Lower leg skin (tissue), 4 donors: ENCODE measurements at regions not wholly inside any gene's neighbourhood (a gene's known extent, or its start where the extent isn't known, plus 50 kb on each side); places are given as distances from the start of the nearest gene placed in this dataset.
"Not testable (repeated sequence)": the region's sequence is repeated elsewhere in the genome, so short reads cannot be mapped to it uniquely, and the experiment has no call there.

Source experiments
- DNase-seq, 2 donors: peaks; one replicate each; pipeline ENCODE4 v3.0.0-alpha.2; 2019; ENCODE audit warnings: low spot score in 2 of 2
- H3K4me3 ChIP-seq: fragments of 200-600 bp; sonication (generic); 2 replicates; pipeline ENCODE4 v1.5.1; 2017; ENCODE audit warnings: mild to moderate bottlenecking, low read depth; ENCODE audit not compliant: poor library complexity, severe bottlenecking
- CTCF ChIP-seq, 3 donors: fragments of 450-650 bp; IDR thresholded peaks; one replicate each; pipeline ENCODE4 v1.5.1; 2016; ENCODE audit warnings: antibody characterized with exemption in 3 of 3, mild to moderate bottlenecking in 3 of 3, moderate library complexity in 2 of 3
- POLR2A ChIP-seq, 2 donors: fragments of 450-650 bp; IDR thresholded peaks; one replicate each; pipeline ENCODE4 v1.6.1; 2016 to 2017; ENCODE audit warnings: antibody characterized with exemption in 2 of 2, mild to moderate bottlenecking in 1 of 2, moderate library complexity in 1 of 2
- WGBS, 2 donors: methylation state at CpG; one replicate each; pipeline ENCODE4 v1.1.5; 2018; 5-methylcytosine and 5-hydroxymethylcytosine counted together
- intact Hi-C: fragments of 100-400 bp; cut with DNase I; formaldehyde crosslinking; loops from one replicate; pipeline ENCODE4 v1.15.0; 2023; ENCODE audit warnings: low total_unique reads

GRCh38 chr16:8080817-8081216 lies 509.5 kb downstream of the TMEM114 start:
- TF ChIP-seq CTCF (IDR thresholded peaks at IDR 0.05) (no peak), POLR2A (IDR thresholded peaks at IDR 0.05) (no peak)
- no peak overlapping the region for H3K4me3 ChIP-seq
- intact Hi-C loops: no loop called here
- 82 to 88% methylated on average over 3 of the region's 3 CpGs for WGBS, 2 donors
- no peak for DNase-seq

- no peak for DNase-seq
- WGBS, 2 donors: 55 to 86% methylated on average over 5 of the region's 5 CpGs
- intact Hi-C loops: no loop called here
- TF ChIP-seq CTCF (IDR thresholded peaks at IDR 0.05): no peak
- TF ChIP-seq POLR2A (IDR thresholded peaks at IDR 0.05): no peak
- no peak overlapping the region for H3K4me3 ChIP-seq
These were observed 515.0 kb downstream of the TMEM114 start for GRCh38 chr16:8075271-8075670.

- TF ChIP-seq POLR2A (IDR thresholded peaks at IDR 0.05): no peak
- no peak for TF ChIP-seq CTCF (IDR thresholded peaks at IDR 0.05)
- no peak overlapping the region for H3K4me3 ChIP-seq
- intact Hi-C loops: no loop called here
- WGBS, 2 donors: 62% methylated on average over 2 of the region's 2 CpGs
- no peak for DNase-seq
These were observed 519.8 kb downstream of the TMEM114 start for GRCh38 chr16:8070506-8070905.

GRCh38 chr16:8068225-8068624 lies 522.1 kb downstream of the TMEM114 start:
- H3K4me3 ChIP-seq, intact Hi-C loops, DNase-seq: not testable (repeated sequence)
- WGBS, 2 donors: 85 to 92% methylated on average over 3 of the region's 3 CpGs

GRCh38 chr16:8063159-8063558 lies 527.2 kb downstream of the TMEM114 start:
- peak in 1 of 2 donors; percentile 21 for DNase-seq
- 21 to 54% methylated on average over 4 of the region's 4 CpGs for WGBS, 2 donors
- TF ChIP-seq CTCF (IDR thresholded peaks at IDR 0.05) (no peak), POLR2A (IDR thresholded peaks at IDR 0.05) (no peak)
- intact Hi-C loops: no loop called here
- no peak overlapping the region for H3K4me3 ChIP-seq

GRCh38 chr16:8062677-8063076 lies 527.6 kb downstream of the TMEM114 start:
- 52 to 62% methylated on average over 9 of the region's 9 CpGs for WGBS, 2 donors
- intact Hi-C loops: no loop called here
- no peak overlapping the region for H3K4me3 ChIP-seq
- TF ChIP-seq POLR2A (IDR thresholded peaks at IDR 0.05): no peak
- no peak for TF ChIP-seq CTCF (IDR thresholded peaks at IDR 0.05)
- DNase-seq: no peak
